ENCODE measurements at regions not wholly inside any gene's neighbourhood (a gene's known extent, or its start where the extent isn't known, plus 50 kb on each side); places are given as distances from the start of the nearest gene placed in this dataset.

DNA sequence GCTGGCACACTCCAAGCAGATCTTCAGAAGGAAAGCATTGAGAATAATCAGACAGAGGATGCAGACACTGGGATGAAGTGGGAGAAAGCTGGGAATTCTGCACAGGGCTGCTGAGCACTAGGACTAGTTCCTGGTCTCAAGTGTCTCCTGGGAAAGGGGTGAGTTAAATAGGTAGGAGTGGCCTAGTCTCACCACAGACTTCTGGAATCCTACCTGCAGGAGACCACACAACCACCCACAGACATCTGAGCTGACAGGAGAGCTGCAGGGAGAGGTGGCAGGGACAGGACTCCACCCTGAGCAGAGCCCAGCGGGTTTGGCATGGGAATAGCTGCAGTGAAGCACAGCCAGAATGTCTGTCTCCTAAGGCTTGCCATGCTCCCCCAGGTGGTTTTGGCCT, 95.1 kb upstream of the GALNTL6 start:
- Mint-ChIP-seq H3K4me1 (no peaks in the 10 kb centered on the region), H3K4me3 (no peak overlapping the region), H3K9me3 (peaks cover 14 to 17% of the 10 kb centered on the region in 2 donors), H3K27me3 (ENCODE audit: low read depth in 2 of 2) (no peaks in the 10 kb centered on the region), H3K36me3 (no peaks in the 10 kb centered on the region), H3K27ac (no peak overlapping the region)
- Histone ChIP-seq H3K27ac (ENCODE audit: low read length) (no peak overlapping the region), H3K27me3 (ENCODE audit: control insufficient read depth, insufficient read depth, low read length) (no peaks in the 10 kb centered on the region), H3K4me1 (ENCODE audit: control insufficient read depth, insufficient read depth, low read length) (no peaks in the 10 kb centered on the region), H3K9me3 (ENCODE audit: control insufficient read depth, insufficient read depth, low read length) (peaks cover 14% of the 10 kb centered on the region), H3K36me3 (ENCODE audit: control insufficient read depth, insufficient read depth, low read length) (no peaks in the 10 kb centered on the region), H3K4me3 (ENCODE audit: low read length) (no peak overlapping the region)
- intact Hi-C loops (cut with micrococcal nuclease), result no loop called here
- WGBS (ENCODE audit: insufficient coverage), result 97% methylated on average over 1 of the region's 1 CpG
- ATAC-seq (no peak), DNase-seq (no peak)
- TF ChIP-seq CTCF (IDR thresholded peaks at IDR 0.05), result no peak

GRCh38 chr4:171717231-171717741, 95.9 kb upstream of the GALNTL6 start:
- Histone ChIP-seq H3K9me3 (ENCODE audit: control insufficient read depth, insufficient read depth, low read length) (peaks cover 14% of the 10 kb centered on the region), H3K27me3 (ENCODE audit: control insufficient read depth, insufficient read depth, low read length) (no peaks in the 10 kb centered on the region), H3K4me3 (ENCODE audit: low read length) (no peak overlapping the region), H3K36me3 (ENCODE audit: control insufficient read depth, insufficient read depth, low read length) (no peaks in the 10 kb centered on the region), H3K4me1 (ENCODE audit: control insufficient read depth, insufficient read depth, low read length) (no peaks in the 10 kb centered on the region), H3K27ac (ENCODE audit: low read length) (no peak overlapping the region)
- H3K9me3 Mint-ChIP-seq, result peaks cover 8 to 14% of the 10 kb centered on the region in 2 donors
- DNase-seq, result no peak
- no peak for TF ChIP-seq CTCF (IDR thresholded peaks at IDR 0.05)
- H3K27me3 Mint-ChIP-seq (ENCODE audit: low read depth in 2 of 2), result no peaks in the 10 kb centered on the region
- no peak overlapping the region for H3K4me3 Mint-ChIP-seq
- no peak for ATAC-seq
- H3K4me1 Mint-ChIP-seq, result no peaks in the 10 kb centered on the region
- H3K27ac Mint-ChIP-seq, result no peak overlapping the region
- intact Hi-C loops (cut with micrococcal nuclease), result no loop called here
- no peaks in the 10 kb centered on the region for H3K36me3 Mint-ChIP-seq

DNA sequence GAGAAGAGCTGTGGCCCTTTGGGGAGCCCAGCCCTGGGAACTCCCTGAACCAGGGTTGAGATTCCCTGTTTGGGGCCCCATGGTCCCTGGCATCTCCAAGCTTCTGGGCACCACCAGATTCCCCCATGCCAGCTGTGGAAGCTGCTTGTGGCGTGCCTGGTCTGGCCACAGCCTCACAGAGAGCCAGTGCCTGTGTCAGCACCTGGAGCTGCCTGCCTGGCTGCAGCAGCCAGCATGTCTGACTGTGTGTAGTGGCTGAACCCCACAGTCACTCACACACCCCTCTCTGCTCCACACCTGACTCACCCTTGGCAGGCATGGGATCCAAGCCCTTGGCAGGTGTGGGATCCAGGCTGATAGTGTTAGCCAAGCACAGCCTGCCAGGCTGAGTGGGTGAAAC, 97.2 kb upstream of the GALNTL6 start:
- WGBS (ENCODE audit: insufficient coverage), result 66% methylated on average over 1 of the region's 1 CpG
- peaks cover 14% of the 10 kb centered on the region for H3K9me3 ChIP-seq (ENCODE audit: control insufficient read depth, insufficient read depth, low read length)
- no peaks in the 10 kb centered on the region for H3K27me3 ChIP-seq (ENCODE audit: control insufficient read depth, insufficient read depth, low read length)
- H3K27ac ChIP-seq (ENCODE audit: low read length), result no peak overlapping the region
- H3K4me3 ChIP-seq (ENCODE audit: low read length), result no peak overlapping the region
- Mint-ChIP-seq H3K27ac (no peak overlapping the region), H3K4me1 (no peaks in the 10 kb centered on the region), H3K27me3 (ENCODE audit: low read depth in 2 of 2) (no peaks in the 10 kb centered on the region), H3K4me3 (no peak overlapping the region), H3K36me3 (no peaks in the 10 kb centered on the region), H3K9me3 (peaks cover 5 to 12% of the 10 kb centered on the region in 2 donors)
- H3K4me1 ChIP-seq (ENCODE audit: control insufficient read depth, insufficient read depth, low read length), result no peaks in the 10 kb centered on the region
- ATAC-seq (no peak), DNase-seq (no peak)
- intact Hi-C loops (cut with micrococcal nuclease), result no loop called here
- no peak for TF ChIP-seq CTCF (IDR thresholded peaks at IDR 0.05)
- no peaks in the 10 kb centered on the region for H3K36me3 ChIP-seq (ENCODE audit: control insufficient read depth, insufficient read depth, low read length)

- intact Hi-C loops (cut with micrococcal nuclease), result no loop called here
- no peaks in the 10 kb centered on the region for H3K27me3 Mint-ChIP-seq (ENCODE audit: low read depth in 2 of 2)
- H3K9me3 Mint-ChIP-seq, result peaks cover 5 to 10% of the 10 kb centered on the region in 2 donors
- Histone ChIP-seq H3K27ac (ENCODE audit: low read length) (no peak overlapping the region), H3K36me3 (ENCODE audit: control insufficient read depth, insufficient read depth, low read length) (no peaks in the 10 kb centered on the region), H3K4me3 (ENCODE audit: low read length) (no peak overlapping the region), H3K9me3 (ENCODE audit: control insufficient read depth, insufficient read depth, low read length) (peaks cover 14% of the 10 kb centered on the region), H3K27me3 (ENCODE audit: control insufficient read depth, insufficient read depth, low read length) (no peaks in the 10 kb centered on the region), H3K4me1 (ENCODE audit: control insufficient read depth, insufficient read depth, low read length) (no peaks in the 10 kb centered on the region)
- DNase-seq, result no peak
- no peak overlapping the region for H3K27ac Mint-ChIP-seq
- H3K4me3 Mint-ChIP-seq, result no peak overlapping the region
- no peaks in the 10 kb centered on the region for H3K36me3 Mint-ChIP-seq
- H3K4me1 Mint-ChIP-seq, result no peaks in the 10 kb centered on the region
- no peak for ATAC-seq
- WGBS (ENCODE audit: insufficient coverage), result 89% methylated on average over 5 of the region's 5 CpGs
- TF ChIP-seq CTCF (IDR thresholded peaks at IDR 0.05), result no peak
These were observed 98.3 kb upstream of the GALNTL6 start for GRCh38 chr4:171714791-171715454.
